DOHH2 (cell line): ENCODE measurements at regions not wholly inside any gene's neighbourhood (a gene's known extent, or its start where the extent isn't known, plus 50 kb on each side); places are given as distances from the start of the nearest gene placed in this dataset.

Experiments
- H3F3A ChIP-seq: fragments of 200-600 bp; sonication (generic), shearing (Covaris generic); 2 replicates; pipeline ENCODE4 v1.6.0; 2016; ENCODE audit warnings: antibody characterized with exemption, mild to moderate bottlenecking; ENCODE audit not compliant: control insufficient read depth, insufficient read depth
- H3K27ac ChIP-seq: fragments of 200-600 bp; sonication (generic); 2 replicates; pipeline ENCODE4 v1.5.1; 2014; ENCODE audit warnings: low read depth, mild to moderate bottlenecking, low read length, moderate library complexity
- H3K27me3 ChIP-seq: fragments of 200-600 bp; sonication (generic); 2 replicates; pipeline ENCODE4 v1.6.1; 2014; ENCODE audit warnings: mild to moderate bottlenecking, low read length, mixed read lengths; ENCODE audit not compliant: control insufficient read depth
- H3K36me3 ChIP-seq: fragments of 200-600 bp; sonication (generic); 2 replicates; pipeline ENCODE4 v1.6.1; 2014; ENCODE audit warnings: mild to moderate bottlenecking, low read length, moderate library complexity, mixed read lengths; ENCODE audit not compliant: control insufficient read depth
- H3K4me1 ChIP-seq: fragments of 200-600 bp; sonication (generic); 2 replicates; pipeline ENCODE4 v1.6.1; 2014; ENCODE audit warnings: mild to moderate bottlenecking, low read length, mixed read lengths; ENCODE audit not compliant: control insufficient read depth
- H3K4me2 ChIP-seq: fragments of 200-600 bp; sonication (generic); 2 replicates; pipeline ENCODE4 v1.6.0; 2014; ENCODE audit warnings: mild to moderate bottlenecking, low read length, moderate library complexity
- H3K4me3 ChIP-seq: fragments of 200-600 bp; sonication (generic); 2 replicates; pipeline ENCODE4 v1.5.1; 2014; ENCODE audit warnings: mild to moderate bottlenecking, low read length, mixed read lengths
- H3K79me2 ChIP-seq: fragments of 200-600 bp; sonication (generic); 2 replicates; pipeline ENCODE4 v1.6.1; 2014; ENCODE audit warnings: mild to moderate bottlenecking, low read length, mixed read lengths; ENCODE audit not compliant: control insufficient read depth
- H3K9me2 ChIP-seq: fragments of 200-600 bp; sonication (generic); replicated peaks from 2 replicates; pipeline ENCODE4 v1.6.1; 2014; ENCODE audit warnings: mild to moderate bottlenecking, low read length, mixed read lengths; ENCODE audit not compliant: control insufficient read depth
- H3K9me3 ChIP-seq: fragments of 200-600 bp; sonication (generic); 2 replicates; pipeline ENCODE4 v1.6.1; 2014; ENCODE audit warnings: antibody characterized with exemption, low read length, mixed read lengths; ENCODE audit not compliant: control insufficient read depth, insufficient read depth
- H4K20me1 ChIP-seq: fragments of 200-600 bp; sonication (generic); 2 replicates; pipeline ENCODE4 v1.6.0; 2014; ENCODE audit warnings: low read depth, mild to moderate bottlenecking, antibody characterized with exemption, low read length, moderate library complexity; ENCODE audit not compliant: control insufficient read depth, insufficient read depth
- CTCF ChIP-seq: fragments of 200-600 bp; sonication (generic); IDR thresholded peaks from one replicate; pipeline ENCODE4 v1.5.1; 2014; ENCODE audit warnings: antibody characterized with exemption, mild to moderate bottlenecking, low read depth, low read length; ENCODE audit not compliant: poor library complexity, severe bottlenecking
- EZH2phosphoT487 ChIP-seq: fragments of 200-600 bp; sonication (generic); IDR thresholded peaks from 2 replicates; pipeline ENCODE4 v1.6.1; 2017; ENCODE audit warnings: borderline replicate concordance, mild to moderate bottlenecking, antibody characterized with exemption, low read length, moderate library complexity, mixed read lengths

- Histone ChIP-seq H3K9me3 (no peaks in the 10 kb centered on the region), H3K9me2 (no peaks in the 10 kb centered on the region), H4K20me1 (no peaks in the 10 kb centered on the region), H3K4me2 (no peak overlapping the region), H3K4me3 (no peak overlapping the region), H3K27me3 (no peaks in the 10 kb centered on the region), H3K79me2 (no peaks in the 10 kb centered on the region), H3F3A (no peaks in the 10 kb centered on the region), H3K4me1 (no peaks in the 10 kb centered on the region), H3K36me3 (no peaks in the 10 kb centered on the region), H3K27ac (no peak overlapping the region)
- TF ChIP-seq CTCF (no peak), EZH2phosphoT487 (no peak)
Observed at GRCh38 chr10:117945651-117946050, 101.1 kb downstream of the RAB11FIP2 start.

- Histone ChIP-seq H4K20me1 (no peaks in the 10 kb centered on the region), H3K9me2 (no peaks in the 10 kb centered on the region), H3K4me2 (no peak overlapping the region), H3K27ac (no peak overlapping the region), H3K4me3 (no peak overlapping the region), H3K36me3 (no peaks in the 10 kb centered on the region), H3K4me1 (no peaks in the 10 kb centered on the region), H3K9me3 (no peaks in the 10 kb centered on the region), H3F3A (no peaks in the 10 kb centered on the region), H3K27me3 (no peaks in the 10 kb centered on the region), H3K79me2 (no peaks in the 10 kb centered on the region)
- TF ChIP-seq EZH2phosphoT487: no peak
- TF ChIP-seq CTCF: no peak
Observed at GRCh38 chr10:117946525-117947070, 100.1 kb downstream of the RAB11FIP2 start.

GRCh38 chr10:117948493-117948892, 98.2 kb downstream of the RAB11FIP2 start:
- no peaks in the 10 kb centered on the region for H3K9me3 ChIP-seq
- no peaks in the 10 kb centered on the region for H3K4me1 ChIP-seq
- no peak overlapping the region for H3K4me2 ChIP-seq
- no peak overlapping the region for H3K27ac ChIP-seq
- no peaks in the 10 kb centered on the region for H3F3A ChIP-seq
- no peaks in the 10 kb centered on the region for H4K20me1 ChIP-seq
- no peaks in the 10 kb centered on the region for H3K36me3 ChIP-seq
- no peaks in the 10 kb centered on the region for H3K79me2 ChIP-seq
- no peak overlapping the region for H3K4me3 ChIP-seq
- no peaks in the 10 kb centered on the region for H3K9me2 ChIP-seq
- TF ChIP-seq CTCF (no peak), EZH2phosphoT487 (no peak)
- no peaks in the 10 kb centered on the region for H3K27me3 ChIP-seq
